Midbrain (tissue), 1 donor: ENCODE measurements at regions not wholly inside any gene's neighbourhood (a gene's known extent, or its start where the extent isn't known, plus 50 kb on each side); places are given as distances from the start of the nearest gene placed in this dataset.
"Not testable (repeated sequence)": the region's sequence is repeated elsewhere in the genome, so short reads cannot be mapped to it uniquely, and the experiment has no call there.

Source experiments
- DNase-seq: peaks from one replicate; lab custom pipeline; 2025; lab: John Stamatoyannopoulos, UW

DNA sequence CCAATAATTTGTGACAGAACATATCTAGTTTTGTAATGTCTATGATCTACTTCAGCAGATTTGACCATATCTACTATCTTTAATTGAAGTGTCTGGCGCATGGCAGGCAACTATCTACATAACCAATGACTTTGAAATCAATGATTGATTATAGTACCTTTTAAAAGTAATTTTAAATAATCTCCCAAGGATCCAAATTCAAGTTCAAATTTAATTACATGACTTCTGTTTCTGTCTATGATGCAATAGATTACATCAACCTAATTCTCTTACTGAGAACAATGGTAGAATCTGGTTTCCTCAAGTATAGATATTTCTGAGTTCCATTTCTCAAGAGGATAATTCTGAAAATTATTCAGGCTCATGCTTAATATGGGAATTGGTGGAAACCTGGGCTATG, 177.4 kb upstream of the IL15 start:
- DNase-seq, result no peak

DNA sequence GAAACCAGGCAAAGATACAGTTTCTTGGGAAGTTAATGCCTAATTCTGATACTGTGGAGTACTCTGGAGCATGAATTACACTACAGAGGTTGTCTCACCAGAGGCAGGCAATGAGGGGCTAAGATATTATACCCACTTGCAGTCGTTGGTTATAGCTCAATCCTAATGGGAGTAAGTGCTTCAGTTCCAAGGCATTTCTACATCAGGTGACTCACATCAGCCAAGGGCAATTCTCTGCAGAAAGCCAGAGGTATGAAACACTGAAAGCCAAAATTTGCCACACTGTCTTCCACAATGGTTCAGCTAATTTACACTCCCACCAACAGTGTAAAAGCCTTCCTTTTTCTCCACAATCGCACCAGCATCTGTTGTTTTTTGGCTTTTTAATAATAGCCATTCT, 174.0 kb upstream of the IL15 start:
- DNase-seq, result no peak

DNA sequence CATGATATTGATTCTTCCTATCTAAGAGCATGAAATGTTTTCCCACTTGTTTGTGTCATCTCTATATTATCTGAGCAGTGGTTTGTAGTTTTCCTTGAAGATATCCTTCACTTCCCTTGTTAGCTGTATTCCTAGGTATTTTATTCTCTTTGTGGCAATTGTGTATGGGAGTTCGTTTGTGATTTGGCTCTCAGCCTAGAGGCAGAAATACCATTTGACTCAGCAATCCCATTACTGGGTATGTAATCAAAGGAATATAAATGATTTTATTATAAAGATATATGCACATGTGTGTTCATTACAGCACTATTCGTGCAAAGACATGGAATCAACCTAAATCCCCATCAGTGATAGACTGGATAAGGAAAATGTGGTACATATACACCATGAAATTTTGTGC, 172.7 kb upstream of the IL15 start:
- DNase-seq, result no peak

DNA sequence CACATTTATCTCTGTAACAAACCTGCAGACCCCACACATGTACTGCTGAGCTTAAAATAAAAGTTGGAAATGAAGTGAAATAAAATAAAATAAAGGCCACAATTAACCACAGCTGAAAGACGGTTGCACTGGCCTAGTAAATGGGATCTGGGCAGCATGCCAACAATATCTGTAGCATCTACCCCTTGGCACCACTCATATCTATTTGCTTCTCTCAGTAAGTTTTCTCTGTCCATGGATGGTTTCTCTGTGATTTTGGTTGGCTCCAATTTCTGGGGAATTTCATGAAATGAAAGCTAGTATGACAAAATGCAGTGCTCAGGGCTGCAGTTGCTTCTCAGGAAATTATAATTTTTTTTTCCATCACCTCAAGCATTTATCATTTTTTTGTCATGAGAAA, 172.0 kb upstream of the IL15 start:
- DNase-seq, result no peak

DNA sequence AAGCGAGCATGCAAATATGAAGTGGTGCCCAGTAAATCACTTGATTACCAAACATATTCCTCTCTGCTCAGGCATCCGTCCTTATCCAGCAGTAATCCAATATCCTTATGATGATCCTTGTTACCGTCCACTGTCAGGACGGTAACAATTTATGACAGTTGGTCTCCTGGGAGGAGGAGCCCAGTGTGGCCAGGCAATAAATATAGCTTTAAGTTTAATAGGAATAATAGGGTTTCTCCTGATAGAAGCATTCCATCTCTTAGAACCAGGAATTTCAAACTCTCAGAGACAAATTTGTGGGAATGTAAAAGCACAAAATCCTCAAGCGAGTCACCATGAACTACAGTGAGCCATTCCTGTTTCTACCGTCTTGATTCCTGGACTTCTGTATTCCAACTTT, 171.2 kb upstream of the IL15 start:
- DNase-seq, result no peak

DNA sequence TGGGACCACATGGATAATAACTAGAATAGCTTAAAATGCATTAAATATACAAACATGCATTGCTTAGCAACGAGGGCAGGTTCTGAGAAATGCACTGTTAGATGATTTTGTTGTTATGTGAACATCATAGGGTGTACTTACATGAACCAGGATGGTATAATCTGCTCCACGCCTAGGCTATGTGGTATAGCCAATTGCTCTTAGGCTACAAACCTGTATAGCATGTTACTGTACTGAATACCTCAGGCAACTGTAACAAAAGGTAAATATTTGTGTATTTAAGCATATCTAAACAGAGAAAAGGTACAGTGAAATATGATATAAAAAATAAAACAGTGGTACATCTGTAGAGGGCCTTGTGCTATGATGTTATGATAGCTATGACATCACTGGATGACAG, 169.2 kb upstream of the IL15 start:
- no peak for DNase-seq

DNA sequence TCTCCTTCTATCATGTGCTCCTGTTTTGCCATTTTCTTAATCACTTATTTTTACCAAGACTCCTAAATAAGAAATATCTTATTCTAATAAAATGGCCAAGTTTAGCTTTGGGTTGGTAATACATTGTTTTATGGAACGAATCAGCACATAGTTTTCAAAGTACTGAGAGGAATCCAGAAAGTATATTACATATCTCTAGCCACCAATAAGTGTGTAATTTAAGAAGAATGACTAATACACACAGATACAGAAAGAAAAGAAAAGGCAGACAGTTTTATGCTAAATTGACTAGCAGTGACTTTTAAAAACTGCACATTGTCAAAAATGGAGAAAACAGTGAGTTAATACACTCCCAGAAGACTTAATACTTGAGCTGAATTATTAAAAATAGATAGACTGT, 167.0 kb upstream of the IL15 start:
- DNase-seq, result no peak

DNA sequence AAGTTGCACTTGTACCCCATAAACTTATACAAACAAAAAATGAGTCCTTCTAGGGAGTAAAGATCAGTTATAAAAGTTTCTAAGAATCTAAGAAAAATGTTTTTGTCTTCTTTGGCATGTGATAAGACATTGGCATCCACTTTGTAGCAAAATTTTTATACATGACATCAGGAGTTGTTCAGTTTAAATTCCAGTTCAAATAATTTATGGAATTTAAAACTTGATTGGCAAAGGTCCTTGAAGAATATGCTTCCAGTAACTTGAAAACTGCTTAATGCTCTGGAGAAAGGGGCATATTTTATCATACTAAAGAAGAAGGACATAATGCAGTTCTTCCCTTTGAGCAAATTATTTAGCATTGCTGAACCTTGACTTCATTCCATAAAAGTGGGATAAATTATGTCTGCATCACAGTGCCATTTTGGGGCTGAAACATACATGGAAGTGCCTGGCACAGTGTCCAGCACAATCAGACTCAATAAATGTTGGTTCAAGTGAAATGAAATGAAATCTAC, 163.3 kb upstream of the IL15 start:
- DNase-seq, result no peak

DNA sequence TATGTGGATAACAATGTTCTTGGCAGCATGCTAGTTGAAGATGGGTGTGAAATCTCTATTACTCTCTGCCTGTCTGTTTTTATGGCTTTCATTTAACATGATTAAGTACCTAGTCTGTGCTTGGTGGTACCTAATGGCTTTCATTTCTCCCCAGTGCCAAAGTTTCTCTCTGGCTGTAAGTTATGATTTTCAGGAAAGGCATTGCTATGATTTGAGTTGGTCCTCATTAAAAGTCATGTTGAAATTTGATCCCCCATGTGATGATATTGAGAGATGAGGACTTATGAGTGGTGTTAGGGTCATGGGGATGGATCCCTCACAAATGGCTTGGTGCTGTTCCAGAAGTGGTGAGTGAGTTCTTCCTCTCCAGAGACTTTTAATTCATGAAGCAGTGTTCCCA, 162.4 kb upstream of the IL15 start:
- DNase-seq, result no peak

DNA sequence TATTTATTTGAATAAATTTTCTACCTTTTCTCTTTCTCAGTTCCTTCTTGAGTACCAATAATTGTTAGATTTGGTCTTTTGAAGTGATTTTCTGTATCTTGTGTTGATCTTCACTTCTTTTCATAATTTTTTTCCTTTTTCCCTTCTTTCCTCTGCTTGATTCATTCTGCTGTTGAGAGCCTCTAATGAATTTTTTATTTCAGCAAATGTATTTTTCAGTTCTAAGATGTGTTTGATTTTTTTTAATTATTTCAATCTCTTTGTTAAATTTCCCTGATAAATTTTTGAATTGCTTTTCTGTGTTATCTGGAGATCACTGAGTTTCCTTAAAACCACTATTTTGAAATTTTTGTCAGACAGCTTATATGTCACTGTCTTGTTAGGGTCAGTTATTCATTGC, 155.4 kb upstream of the IL15 start:
- DNase-seq, result no peak

DNA sequence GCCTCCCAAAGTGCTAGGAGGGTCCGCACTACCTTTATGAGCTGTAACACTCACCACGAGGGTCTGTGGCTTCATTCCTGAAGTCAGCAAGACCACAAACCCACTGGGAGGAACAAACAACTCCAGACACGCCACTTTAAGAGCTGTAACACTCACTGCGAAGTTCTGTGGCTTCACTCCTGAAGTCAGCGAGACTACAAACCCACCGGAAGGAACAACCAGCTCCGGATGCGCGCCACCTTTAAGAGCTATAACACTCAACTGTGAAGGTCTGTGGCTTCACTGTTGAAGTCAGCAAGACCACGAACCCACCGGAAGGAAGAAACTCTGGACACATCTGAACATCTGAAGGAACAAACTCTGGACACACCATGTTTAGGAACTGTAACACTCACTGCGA, 152.1 kb upstream of the IL15 start:
- DNase-seq, result not testable (repeated sequence)

DNA sequence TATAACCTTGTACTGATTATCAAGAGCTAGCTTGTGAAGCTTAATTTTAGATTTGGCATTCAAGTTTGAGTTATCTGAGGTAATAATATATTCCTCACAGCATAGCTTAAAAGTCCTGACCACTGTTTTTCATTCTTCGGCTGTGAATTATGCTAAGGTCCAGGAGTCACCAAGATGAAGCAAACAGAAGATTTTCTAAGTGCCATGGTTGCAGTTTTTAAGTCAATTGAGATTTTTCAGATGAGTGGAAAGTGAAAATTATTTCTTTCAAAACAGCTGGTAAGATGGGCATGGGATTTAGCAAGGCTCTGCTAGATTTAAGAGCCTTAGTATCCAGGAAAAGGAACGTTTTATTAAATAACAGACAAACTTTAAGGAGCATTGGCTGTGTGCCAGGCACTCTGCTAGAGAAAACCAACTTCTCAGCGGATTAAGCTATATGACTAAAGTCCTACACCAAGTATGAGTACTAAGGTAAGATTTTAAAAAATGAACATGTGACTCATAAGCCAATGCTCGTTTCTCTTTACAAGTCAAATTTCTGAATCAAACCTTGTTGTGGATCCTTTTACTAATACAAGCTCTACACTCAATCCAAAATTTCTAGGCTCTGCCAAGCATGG, 149.9 kb upstream of the IL15 start:
- DNase-seq, result no peak

DNA sequence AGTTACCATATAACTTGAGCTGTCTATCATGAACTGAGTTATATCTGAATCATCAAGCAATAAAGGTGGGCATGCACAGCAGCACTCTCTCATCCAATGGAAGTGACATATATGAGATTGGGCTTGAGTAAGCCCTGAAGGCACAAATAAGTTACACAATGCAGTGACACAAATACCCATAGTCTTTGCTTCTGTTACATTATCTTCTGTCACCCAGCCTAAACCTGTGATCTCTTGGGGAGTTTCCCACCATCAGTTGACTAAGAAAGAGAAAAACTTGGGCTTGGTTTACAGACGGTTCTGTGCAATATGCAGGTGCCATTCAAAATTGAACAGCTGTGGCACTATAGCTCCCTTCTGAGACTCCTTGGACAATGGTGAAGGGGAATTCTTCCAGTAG, 138.8 kb upstream of the IL15 start:
- DNase-seq, result no peak

DNA sequence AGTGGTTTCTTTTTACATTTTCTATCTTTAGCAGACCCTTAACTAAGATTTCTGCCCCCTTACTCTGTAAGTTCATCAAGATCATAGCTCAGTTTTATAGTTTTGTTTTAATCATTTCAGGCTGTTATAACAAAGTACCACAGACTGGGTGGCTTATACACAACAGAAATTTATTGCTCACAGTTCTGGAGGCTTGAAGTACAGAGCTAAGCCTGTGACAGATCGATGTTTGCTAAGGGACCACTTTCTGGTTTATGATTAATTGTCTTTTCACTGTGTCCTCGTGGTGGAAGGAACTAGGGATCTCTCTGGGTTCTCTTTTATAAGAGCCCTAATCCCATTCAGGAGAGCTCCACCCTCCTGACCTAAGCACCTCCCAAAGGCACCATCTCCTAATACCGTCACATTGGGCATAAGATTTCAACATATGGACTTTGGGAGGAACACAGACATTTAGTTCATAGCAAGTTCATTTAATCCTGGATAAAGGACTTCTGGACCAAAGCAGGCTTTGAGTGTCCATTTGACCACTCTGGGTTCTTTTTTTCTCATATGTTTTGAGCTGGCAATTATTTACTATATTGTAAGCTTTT, 137.0 kb upstream of the IL15 start:
- no peak for DNase-seq

DNA sequence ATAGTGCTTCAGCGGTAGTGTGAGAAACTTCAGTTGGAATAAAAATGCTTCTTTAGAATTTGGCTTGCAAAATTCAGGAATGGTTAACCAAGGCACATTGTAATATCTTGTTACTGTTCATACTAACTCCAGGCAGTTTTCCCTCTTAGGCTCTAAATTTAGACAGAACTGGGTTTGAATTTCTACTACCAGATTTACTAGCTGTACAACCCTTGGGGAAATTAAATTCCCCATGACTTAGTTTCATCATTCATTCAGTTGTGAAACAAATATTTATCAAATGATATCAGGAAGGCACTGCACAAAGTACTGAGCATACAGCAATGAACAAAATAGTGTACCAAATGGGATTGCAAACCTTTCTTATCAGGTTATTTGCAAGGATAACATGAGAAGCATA, 135.0 kb upstream of the IL15 start:
- no peak for DNase-seq

DNA sequence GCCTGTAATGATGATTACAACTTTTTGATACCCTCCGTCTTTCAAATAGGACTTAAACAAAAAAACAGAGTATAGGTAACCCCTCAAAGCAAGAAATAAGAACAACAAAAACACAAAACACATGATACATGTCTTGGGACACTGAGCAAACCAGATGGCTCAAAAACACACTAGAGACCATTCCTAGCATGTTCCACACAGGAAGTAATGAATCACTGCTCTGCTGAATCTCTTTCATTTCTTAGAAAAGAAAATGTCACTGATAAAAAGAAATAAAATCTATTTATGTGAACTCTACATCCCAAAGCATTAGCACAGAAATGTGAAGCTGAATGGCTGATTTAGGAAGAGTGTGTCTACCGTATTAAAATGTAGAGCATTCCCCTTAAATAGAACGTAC, 134.5 kb upstream of the IL15 start:
- no peak for DNase-seq

DNA sequence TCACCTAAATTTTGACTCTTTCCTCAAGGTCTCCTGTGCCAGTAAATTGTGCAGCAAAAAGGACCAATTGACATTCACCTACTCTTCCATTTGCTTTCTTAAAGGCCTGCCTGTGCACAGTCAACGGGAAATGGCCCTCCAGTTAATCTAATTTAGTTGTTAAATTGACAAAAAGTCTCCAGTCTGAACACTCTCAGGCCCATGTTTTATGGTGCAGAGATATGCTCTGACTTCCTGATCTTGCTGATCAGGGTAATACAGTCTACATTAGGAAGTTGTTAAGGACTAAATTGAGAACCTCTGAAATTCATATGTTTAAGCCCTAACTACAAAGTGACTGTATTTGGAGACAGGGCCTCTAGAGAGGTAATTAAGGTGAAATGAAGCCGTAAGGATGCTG, 133.6 kb upstream of the IL15 start:
- DNase-seq, result no peak

DNA sequence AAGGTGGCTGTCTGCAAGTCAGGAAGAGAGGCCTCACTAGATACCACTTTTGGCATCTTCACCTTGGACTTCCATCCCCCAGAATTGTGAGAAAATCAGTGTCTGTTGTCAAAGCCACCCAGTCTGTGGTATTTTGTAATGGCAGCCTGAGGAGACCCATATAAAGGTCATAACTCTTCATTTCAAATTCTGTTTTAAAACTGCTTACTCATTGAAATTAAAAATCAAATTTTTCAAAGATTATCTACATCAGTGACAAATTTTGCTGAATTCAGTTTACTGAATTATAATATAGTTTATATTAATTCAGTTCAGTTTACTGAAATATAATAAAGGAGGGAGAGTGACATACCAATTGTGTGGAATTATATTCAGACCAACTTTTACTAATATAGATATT, 133.1 kb upstream of the IL15 start:
- DNase-seq, result no peak

DNA sequence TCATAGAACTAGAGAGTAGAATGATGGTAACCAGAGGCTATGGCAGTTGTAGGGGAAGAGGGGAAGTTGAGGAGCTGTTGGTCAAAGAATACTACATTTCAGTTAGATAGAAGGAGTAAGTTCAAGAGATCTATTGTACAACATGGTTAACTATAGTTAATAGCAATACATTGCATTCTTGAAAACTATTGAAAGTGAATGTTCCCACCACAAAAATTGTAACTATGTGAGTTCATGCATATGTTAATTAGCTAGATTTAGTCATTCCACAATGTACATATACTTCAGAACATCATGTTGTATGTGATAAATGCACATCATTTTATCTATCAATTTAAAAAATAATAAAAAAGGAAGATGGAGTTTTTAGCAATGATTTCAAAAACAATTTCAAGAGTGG, 125.3 kb upstream of the IL15 start:
- no peak for DNase-seq

DNA sequence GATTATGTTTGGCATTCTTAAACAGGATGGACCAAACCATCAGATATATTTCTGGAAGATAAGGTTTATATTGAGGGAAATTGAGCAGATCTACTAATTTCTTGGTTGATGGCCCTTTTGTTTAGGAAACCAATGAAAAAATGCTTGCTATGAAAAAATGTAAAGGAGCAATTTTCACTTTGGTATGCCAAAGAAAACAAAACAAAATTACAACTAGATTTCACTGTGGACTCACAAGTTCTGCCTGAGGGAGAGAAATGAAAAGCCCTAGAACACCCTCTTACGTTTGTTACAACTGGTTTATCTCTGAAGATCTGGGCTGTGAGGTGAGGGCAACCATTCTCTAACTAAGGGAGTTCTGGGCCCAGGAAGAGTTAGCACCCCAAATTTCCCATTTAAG, 122.5 kb upstream of the IL15 start:
- no peak for DNase-seq

DNA sequence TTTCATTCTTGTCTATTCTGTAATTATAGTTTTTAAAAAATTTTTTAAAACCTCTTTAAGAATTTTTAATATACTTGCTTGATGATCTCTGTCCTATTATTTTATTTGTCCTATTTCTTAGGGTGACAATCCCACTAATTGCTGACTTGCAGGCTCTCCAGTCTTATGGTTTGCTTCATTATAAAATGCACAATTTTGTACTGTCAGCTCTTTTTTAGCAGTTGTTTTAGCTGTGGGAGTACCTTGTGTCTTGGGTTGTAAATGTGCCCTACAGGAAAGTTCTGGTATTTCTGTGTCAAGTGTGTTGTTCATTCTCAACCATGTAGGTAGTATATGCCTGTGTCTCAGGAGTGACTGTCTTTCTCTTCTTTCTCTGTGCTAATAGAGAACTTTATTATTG, 118.2 kb upstream of the IL15 start:
- no peak for DNase-seq

DNA sequence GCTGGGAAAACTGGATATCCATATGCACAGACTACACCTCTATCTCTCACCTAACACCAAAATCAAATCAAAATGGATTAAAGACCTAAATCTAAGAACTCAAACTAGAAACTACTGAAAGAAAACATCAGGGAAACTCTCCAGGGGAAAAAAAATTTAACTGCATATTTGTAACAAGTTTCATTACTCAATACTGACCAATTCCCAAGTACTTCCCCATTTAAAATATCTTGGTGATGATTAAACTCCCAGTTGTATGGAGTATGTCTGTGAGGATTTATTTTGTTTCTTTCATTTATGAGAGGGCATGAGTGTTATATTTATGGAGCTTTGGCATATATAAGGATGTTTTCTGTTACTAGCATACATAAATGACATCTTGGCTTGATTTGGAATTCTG, 112.3 kb upstream of the IL15 start:
- no peak for DNase-seq

DNA sequence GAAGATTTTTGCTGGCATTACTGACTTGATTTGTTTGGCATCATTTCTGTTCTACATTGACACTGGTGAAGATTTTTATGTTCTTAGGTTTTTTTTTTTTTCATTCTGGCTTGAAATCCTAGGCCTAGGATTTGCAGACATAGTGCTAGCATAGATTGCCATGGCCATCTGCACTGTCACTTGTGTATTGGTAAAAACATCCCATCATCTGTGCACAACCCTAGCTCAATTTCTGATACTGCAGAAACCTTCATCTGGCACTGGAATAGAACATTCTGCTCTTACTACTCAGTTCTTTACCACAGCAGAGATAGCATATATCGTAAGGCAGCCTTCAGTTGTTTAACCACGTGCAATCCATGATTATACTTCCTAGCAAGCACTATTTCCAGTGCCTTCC, 111.5 kb upstream of the IL15 start:
- DNase-seq, result no peak

DNA sequence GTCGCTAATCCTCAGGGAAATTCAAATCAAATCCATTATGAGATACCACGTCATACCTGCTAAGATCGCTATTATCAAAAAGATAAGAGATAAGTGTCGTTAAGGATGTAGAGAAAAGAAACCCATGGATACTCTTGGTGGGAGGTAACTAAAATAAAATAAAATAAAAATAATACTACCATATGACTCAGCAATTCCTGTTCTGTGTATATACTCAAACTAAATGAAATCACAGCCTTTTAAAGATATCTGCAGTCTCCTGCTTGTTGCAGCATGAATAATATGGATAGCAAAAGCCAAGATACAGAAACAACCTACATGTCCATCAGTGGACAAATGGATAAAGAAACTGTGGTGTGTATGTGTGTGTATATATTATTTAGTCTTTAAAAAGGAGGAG, 105.8 kb upstream of the IL15 start:
- DNase-seq, result no peak
